ENCODE measurements at regions not wholly inside any gene's neighbourhood (a gene's known extent, or its start where the extent isn't known, plus 50 kb on each side); places are given as distances from the start of the nearest gene placed in this dataset.

- no peak for TF ChIP-seq EZH2 (IDR thresholded peaks at IDR 0.05; ENCODE audit: low read length, missing control alignments)
- TF ChIP-seq CTCF (conservative IDR thresholded peaks at IDR 0.05 in 1 of 2, IDR thresholded peaks at IDR 0.05 in 1 of 2; ENCODE audit: low read depth in 1 of 2, low read length in 2 of 2) = no peak
Measured at GRCh38 chr20:16125816-16126215, 447.4 kb downstream of the KIF16B start.

Measured in fibroblast of lung (primary cell).